ENCODE measurements at regions not wholly inside any gene's neighbourhood (a gene's known extent, or its start where the extent isn't known, plus 50 kb on each side); places are given as distances from the start of the nearest gene placed in this dataset.
"Not testable (repeated sequence)": the region's sequence is repeated elsewhere in the genome, so short reads cannot be mapped to it uniquely, and the experiment has no call there.

GRCh38 chr16:21521390-21522143 is 77.8 kb upstream of the METTL9 start:
- DNase-seq (ENCODE audit: low spot score), result peak; percentile 84
- H3K4me1 Mint-ChIP-seq; POLR2A ChIA-PET; H3K27me3 Mint-ChIP-seq (ENCODE audit: low read depth); H3K36me3 Mint-ChIP-seq; H3K9me3 Mint-ChIP-seq: not testable (repeated sequence)
- ATAC-seq, result peak; percentile 42
- CTCF ChIA-PET, result interaction anchor here (0.5 kb wide), 1 partner anchor 24 kb away, joined by 3 read pairs; no protein-coding TSS in a partner anchor
- peak overlapping the region; percentile 82 for H3K27ac Mint-ChIP-seq
- peak overlapping the region; percentile 60 for H3K4me3 Mint-ChIP-seq
- TF ChIP-seq TEAD1 (CRISPR knock-in tag; IDR thresholded peaks at IDR 0.05) (peak; percentile 70; the same call in 1 of the 2 replicates), ZNF532 (CRISPR knock-in tag; IDR thresholded peaks at IDR 0.05; ENCODE audit: borderline replicate concordance) (0 out of 2 replicates have a peak, but pooled peaks have one; percentile 5), GABPB1 (CRISPR knock-in tag; IDR thresholded peaks at IDR 0.05) (peak; percentile 61; the same call in 1 of the 2 replicates), ZNF423 (CRISPR knock-in tag; IDR thresholded peaks at IDR 0.05) (peak; percentile 97)

- H3K36me3 Mint-ChIP-seq; H3K9me3 Mint-ChIP-seq; ATAC-seq; POLR2A ChIA-PET; CTCF ChIA-PET; H3K27me3 Mint-ChIP-seq (ENCODE audit: low read depth); DNase-seq (ENCODE audit: low spot score); H3K27ac Mint-ChIP-seq; H3K4me3 Mint-ChIP-seq: not testable (repeated sequence)
- peaks cover 18% of the 10 kb centered on the region for H3K4me1 Mint-ChIP-seq
These were observed 76.5 kb upstream of the METTL9 start for GRCh38 chr16:21522846-21523245.

DNA sequence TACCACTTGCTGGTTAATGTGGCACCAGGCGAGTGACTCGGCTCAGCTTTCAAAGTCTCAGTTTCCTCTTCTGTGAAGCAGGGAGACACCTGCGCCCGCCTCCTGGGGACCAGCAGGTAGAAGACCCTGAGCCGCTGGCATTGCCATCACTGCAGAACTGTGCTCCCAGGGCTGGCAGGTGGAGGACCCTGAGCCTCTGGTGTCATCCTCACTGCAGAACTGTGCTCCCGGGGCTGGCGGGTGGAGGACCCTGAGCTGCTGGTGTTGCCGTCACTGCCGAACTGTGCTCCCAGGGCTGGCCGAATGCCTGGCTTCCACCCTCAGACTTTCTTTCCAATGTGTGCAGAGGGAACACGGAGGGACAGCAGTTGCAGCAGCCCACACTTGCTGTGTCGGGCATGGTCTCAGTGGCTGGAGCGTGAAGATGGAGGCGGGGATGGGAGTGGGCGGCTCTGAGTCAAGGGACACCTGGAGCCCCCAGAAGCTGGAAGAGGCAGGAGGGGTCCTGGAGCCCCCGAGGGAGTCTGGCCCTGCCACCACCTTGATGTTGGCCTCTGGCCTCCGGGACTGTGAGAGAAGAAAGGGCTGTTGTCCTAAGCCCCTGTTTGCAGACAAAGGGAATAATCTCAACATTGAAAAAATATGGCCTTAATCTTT is 75.8 kb upstream of the METTL9 start:
- DNase-seq (ENCODE audit: low spot score), result no peak
- peaks cover 11% of the 10 kb centered on the region for H3K4me1 Mint-ChIP-seq
- H3K9me3 Mint-ChIP-seq, result no peaks in the 10 kb centered on the region
- no peak overlapping the region for H3K27ac Mint-ChIP-seq
- CTCF ChIA-PET, result no interaction called here
- H3K36me3 Mint-ChIP-seq, result no peaks in the 10 kb centered on the region
- H3K4me3 Mint-ChIP-seq, result no peak overlapping the region
- POLR2A ChIA-PET, result no interaction called here
- ATAC-seq, result no peak
- no peaks in the 10 kb centered on the region; the same call in 1 of the 2 replicates for H3K27me3 Mint-ChIP-seq (ENCODE audit: low read depth)
- TF ChIP-seq GTF2I (CRISPR knock-in tag; conservative IDR thresholded peaks at IDR 0.05), result no peak
- TF ChIP-seq, protein P1, sequence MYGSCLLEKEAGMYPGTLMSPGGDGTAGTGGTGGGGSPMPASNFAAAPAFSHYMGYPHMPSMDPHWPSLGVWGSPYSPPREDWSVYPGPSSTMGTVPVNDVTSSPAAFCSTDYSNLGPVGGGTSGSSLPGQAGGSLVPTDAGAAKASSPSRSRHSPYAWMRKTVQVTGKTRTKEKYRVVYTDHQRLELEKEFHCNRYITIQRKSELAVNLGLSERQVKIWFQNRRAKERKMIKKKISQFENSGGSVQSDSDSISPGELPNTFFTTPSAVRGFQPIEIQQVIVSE (CRISPR knock-in tag; IDR thresholded peaks at IDR 0.05; ENCODE audit: borderline replicate concordance), result no peak
- TF ChIP-seq SP1 (CRISPR knock-in tag; conservative IDR thresholded peaks at IDR 0.05), result no peak
- TF ChIP-seq, protein P2, sequence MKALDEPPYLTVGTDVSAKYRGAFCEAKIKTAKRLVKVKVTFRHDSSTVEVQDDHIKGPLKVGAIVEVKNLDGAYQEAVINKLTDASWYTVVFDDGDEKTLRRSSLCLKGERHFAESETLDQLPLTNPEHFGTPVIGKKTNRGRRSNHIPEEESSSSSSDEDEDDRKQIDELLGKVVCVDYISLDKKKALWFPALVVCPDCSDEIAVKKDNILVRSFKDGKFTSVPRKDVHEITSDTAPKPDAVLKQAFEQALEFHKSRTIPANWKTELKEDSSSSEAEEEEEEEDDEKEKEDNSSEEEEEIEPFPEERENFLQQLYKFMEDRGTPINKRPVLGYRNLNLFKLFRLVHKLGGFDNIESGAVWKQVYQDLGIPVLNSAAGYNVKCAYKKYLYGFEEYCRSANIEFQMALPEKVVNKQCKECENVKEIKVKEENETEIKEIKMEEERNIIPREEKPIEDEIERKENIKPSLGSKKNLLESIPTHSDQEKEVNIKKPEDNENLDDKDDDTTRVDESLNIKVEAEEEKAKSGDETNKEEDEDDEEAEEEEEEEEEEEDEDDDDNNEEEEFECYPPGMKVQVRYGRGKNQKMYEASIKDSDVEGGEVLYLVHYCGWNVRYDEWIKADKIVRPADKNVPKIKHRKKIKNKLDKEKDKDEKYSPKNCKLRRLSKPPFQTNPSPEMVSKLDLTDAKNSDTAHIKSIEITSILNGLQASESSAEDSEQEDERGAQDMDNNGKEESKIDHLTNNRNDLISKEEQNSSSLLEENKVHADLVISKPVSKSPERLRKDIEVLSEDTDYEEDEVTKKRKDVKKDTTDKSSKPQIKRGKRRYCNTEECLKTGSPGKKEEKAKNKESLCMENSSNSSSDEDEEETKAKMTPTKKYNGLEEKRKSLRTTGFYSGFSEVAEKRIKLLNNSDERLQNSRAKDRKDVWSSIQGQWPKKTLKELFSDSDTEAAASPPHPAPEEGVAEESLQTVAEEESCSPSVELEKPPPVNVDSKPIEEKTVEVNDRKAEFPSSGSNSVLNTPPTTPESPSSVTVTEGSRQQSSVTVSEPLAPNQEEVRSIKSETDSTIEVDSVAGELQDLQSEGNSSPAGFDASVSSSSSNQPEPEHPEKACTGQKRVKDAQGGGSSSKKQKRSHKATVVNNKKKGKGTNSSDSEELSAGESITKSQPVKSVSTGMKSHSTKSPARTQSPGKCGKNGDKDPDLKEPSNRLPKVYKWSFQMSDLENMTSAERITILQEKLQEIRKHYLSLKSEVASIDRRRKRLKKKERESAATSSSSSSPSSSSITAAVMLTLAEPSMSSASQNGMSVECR (CRISPR knock-in tag; IDR thresholded peaks at IDR 0.05; ENCODE audit: borderline replicate concordance), result no peak
- TF ChIP-seq FOXP1 (CRISPR knock-in tag; IDR thresholded peaks at IDR 0.05; ENCODE audit: borderline replicate concordance), result no peak
- TF ChIP-seq, protein P3, sequence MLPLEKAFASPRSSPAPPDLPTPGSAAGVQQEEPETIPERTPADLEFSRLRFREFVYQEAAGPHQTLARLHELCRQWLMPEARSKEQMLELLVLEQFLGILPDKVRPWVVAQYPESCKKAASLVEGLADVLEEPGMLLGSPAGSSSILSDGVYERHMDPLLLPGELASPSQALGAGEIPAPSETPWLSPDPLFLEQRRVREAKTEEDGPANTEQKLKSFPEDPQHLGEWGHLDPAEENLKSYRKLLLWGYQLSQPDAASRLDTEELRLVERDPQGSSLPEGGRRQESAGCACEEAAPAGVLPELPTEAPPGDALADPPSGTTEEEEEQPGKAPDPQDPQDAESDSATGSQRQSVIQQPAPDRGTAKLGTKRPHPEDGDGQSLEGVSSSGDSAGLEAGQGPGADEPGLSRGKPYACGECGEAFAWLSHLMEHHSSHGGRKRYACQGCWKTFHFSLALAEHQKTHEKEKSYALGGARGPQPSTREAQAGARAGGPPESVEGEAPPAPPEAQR (CRISPR knock-in tag; IDR thresholded peaks at IDR 0.05), result no peak
- TF ChIP-seq NFE2L1 (CRISPR knock-in tag; IDR thresholded peaks at IDR 0.05), result no peak
- TF ChIP-seq ZNF263 (CRISPR knock-in tag; IDR thresholded peaks at IDR 0.05; ENCODE audit: low read depth), result no peak
- no peak for TF ChIP-seq ATF6 (CRISPR knock-in tag; IDR thresholded peaks at IDR 0.05)
- no peak for TF ChIP-seq GABPB1 (CRISPR knock-in tag; IDR thresholded peaks at IDR 0.05)

All from WTC11 (cell line).